HG02884 (cell line): ENCODE measurements at regions not wholly inside any gene's neighbourhood (a gene's known extent, or its start where the extent isn't known, plus 50 kb on each side); places are given as distances from the start of the nearest gene placed in this dataset.
"Not testable (repeated sequence)": the region's sequence is repeated elsewhere in the genome, so short reads cannot be mapped to it uniquely, and the experiment has no call there.

Experiments used
- ATAC-seq: cut with Tn5 transposase; IDR thresholded peaks from one replicate; pipeline ENCODE4 v1.9.1; 2021; ENCODE audit warnings: mild to moderate bottlenecking, moderate library complexity; ENCODE audit not compliant: unreplicated experiment

GRCh38 chr5:87034557-87034956 lies 233.1 kb upstream of the RASA1 start:
- ATAC-seq, result no peak

GRCh38 chr5:87042554-87042953 lies 225.1 kb upstream of the RASA1 start:
- no peak for ATAC-seq

DNA sequence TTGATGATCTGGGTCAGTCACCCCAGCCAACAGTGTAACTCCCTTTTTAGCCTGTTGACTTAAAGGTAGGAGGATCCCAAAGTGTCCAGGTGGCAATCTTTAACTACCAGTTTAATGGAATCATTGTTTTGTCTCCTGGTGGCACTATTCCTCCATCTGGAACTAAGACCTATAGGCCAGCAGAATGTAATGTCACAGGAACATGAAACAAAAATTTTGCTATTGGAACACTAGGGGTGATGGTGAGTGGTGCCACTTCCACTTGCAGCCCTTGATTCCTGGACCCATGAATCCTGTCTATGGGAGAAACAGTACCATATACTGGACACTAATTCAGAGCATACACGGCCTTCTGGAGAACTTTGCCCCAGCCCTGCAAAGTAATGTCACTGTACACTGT lies 219.5 kb upstream of the RASA1 start:
- no peak for ATAC-seq

- not testable (repeated sequence) for ATAC-seq
These were observed 218.7 kb upstream of the RASA1 start for GRCh38 chr5:87049012-87049411.

GRCh38 chr5:87051502-87052113 lies 216.1 kb upstream of the RASA1 start:
- no peak for ATAC-seq

DNA sequence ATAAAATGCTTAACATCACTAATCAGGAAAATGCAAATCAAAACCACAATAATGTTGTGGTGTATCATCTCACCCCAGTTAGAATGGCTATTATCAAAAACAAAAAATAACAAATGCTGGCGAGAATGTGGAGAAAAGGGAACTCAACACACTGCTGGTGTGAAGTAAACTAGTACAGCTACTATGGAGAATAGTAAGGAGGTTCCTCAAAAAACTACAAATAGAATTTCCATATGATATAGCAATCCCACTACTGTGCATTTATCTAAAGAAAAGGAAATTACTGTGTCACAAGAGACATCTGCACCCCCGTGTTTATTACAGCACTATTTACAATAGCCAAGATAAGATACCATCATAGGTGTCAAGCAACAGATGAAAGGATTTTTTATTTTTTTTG lies 214.5 kb upstream of the RASA1 start:
- ATAC-seq, result no peak

DNA sequence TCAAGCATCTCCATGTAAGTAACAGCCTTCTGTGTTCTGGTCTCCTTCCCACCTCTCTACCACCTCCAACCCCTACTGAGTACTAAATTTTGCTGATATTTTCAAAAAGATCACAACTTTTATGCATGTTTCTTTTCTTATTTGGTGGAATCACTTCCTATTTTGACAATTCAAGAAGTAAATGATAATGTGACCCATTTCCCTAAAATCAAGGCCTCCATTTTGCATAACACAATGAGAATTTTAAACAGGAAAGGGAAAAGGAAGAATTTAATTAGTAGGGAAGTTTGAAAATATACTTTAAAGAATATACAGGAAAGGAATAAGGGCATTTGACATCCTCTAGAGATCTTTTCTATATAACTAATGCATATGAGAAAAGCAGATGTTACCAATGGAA lies 212.9 kb upstream of the RASA1 start:
- ATAC-seq, result no peak

DNA sequence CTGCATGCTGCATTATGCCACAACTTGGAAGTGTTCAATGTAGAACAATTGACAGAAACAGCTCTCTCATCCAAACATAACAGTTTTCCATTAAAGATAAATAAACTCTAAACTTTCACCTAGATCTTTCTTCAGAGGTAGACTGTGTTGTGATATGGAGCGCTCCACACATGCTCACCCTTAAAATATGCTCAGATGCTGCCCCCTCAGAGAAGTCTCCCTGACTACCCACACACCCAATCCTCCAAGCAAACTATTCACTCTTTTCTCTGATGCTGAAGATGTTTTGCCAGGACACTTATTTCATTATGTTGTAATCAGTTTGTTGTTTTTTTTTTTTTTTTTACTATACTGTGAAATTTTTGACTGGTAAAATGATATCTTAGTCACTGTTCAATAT lies 206.6 kb upstream of the RASA1 start:
- ATAC-seq, result no peak

GRCh38 chr5:87069311-87069710 lies 198.4 kb upstream of the RASA1 start:
- no peak for ATAC-seq

GRCh38 chr5:87069974-87070608 lies 197.6 kb upstream of the RASA1 start:
- peak; percentile 59 for ATAC-seq

- no peak for ATAC-seq
These were observed 193.6 kb upstream of the RASA1 start for GRCh38 chr5:87074072-87074471.

- peak; percentile 90 for ATAC-seq
These were observed 192.6 kb upstream of the RASA1 start for GRCh38 chr5:87074934-87075541.

GRCh38 chr5:87076411-87076810 lies 191.3 kb upstream of the RASA1 start:
- no peak for ATAC-seq

DNA sequence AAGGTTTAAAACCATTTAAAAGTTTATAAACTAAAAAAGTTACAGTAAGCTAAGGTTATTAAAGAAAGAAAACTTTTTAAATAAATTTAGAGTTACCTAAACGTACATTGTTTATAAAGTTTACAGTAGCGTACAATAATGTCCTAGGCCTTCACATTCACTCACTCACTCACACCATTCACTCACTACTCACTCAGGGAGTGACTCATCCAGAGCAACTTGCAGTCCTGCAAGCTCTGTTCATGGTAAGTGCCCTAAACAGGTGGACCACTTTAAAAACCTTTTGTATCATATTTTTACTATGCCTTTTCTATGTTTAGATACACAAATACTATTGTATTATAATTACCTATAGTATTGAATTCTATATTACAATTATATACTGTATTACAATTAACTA lies 190.8 kb upstream of the RASA1 start:
- no peak for ATAC-seq

- ATAC-seq, result no peak
These were observed 188.5 kb upstream of the RASA1 start for GRCh38 chr5:87079219-87079618.

- ATAC-seq, result peak; percentile 2
These were observed 186.7 kb upstream of the RASA1 start for GRCh38 chr5:87081016-87081415.

DNA sequence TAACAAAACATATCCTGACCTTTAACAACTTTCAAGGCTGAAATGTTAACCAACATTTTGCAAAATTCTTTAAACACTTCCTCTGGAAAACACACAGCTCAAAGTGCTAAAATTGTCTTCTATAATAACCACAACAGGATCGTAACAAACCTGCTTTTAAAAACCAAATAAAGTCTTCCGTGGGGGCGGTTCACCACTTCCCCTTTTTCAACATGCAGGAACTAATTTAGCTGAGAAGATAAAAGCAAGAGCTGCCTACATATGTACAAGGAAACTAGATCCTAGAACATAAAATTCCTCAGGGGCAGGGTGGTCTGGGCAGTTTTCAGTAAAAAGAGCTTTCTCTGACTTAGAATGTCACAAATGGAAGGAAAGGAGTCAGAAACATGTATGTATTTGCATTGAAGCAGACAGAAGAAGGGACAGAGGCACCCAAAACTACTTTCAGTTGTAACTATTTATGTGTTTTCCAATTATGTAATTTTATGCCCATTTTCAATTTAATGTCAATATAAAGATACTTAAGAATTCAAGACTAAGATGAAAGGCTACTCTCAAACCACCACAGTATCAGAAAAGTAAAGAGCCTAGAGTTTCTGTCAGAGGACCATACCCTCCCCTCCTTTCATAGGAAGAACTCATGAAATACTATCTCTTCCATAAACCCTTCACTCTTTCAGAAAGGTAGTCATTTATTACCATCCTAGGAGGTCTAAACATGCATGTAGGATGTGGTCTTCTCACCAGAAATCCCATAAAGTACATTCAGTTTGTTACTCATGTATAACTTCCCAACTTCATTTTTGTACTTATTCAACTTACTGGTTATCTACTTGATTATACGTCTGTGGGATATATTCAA lies 185.9 kb upstream of the RASA1 start:
- peak; percentile 93 for ATAC-seq

GRCh38 chr5:87094347-87094746 lies 173.3 kb upstream of the RASA1 start:
- ATAC-seq, result no peak

DNA sequence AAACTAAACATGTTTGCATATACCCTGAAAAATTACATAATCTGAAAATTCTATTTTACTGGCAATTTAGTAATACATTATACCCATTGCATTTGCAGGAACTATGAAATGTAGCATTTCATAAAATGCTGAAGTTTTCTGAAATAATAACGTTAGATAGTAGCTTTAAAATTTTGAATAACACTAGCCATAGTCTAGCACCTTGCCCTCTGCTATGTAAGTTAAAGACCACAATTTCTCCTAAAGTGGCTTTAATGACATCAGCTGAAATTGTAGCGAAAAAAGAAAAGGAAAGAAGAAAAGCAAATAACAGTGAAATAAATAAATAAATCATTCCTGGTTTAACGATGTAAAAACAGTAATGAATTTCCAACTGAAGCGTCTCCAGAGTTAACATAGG lies 172.8 kb upstream of the RASA1 start:
- no peak for ATAC-seq

DNA sequence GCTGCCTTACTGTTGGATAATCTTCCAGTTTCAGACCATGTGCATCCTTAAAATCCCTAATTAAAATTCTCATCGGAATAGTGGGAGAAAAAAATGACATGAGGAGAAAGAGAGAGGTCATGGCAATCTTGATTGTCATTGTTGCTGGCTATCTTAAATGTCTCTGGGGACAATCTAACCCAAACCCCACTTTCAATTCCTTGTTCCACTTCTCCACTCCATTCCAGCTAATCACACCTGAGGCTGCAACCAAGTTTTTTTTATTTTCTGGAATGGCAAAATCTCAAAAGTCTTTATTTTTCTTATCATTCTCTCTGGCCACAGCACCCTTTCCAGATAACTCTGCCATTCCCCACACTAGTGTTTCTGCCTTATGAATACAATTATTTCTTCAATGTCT lies 171.9 kb upstream of the RASA1 start:
- no peak for ATAC-seq

- ATAC-seq, result no peak
These were observed 170.0 kb upstream of the RASA1 start for GRCh38 chr5:87097664-87098063.
